HG02588 (cell line): ENCODE measurements at regions not wholly inside any gene's neighbourhood (a gene's known extent, or its start where the extent isn't known, plus 50 kb on each side); places are given as distances from the start of the nearest gene placed in this dataset.
"Not testable (repeated sequence)": the region's sequence is repeated elsewhere in the genome, so short reads cannot be mapped to it uniquely, and the experiment has no call there.

Experiments
- ATAC-seq: cut with Tn5 transposase; IDR thresholded peaks from one replicate; pipeline ENCODE4 v1.9.1; 2021; ENCODE audit warnings: mild to moderate bottlenecking, moderate library complexity; ENCODE audit not compliant: unreplicated experiment

- no peak for ATAC-seq
These were observed 538.8 kb upstream of the SLC39A10 start for GRCh38 chr2:195118276-195118675.

DNA sequence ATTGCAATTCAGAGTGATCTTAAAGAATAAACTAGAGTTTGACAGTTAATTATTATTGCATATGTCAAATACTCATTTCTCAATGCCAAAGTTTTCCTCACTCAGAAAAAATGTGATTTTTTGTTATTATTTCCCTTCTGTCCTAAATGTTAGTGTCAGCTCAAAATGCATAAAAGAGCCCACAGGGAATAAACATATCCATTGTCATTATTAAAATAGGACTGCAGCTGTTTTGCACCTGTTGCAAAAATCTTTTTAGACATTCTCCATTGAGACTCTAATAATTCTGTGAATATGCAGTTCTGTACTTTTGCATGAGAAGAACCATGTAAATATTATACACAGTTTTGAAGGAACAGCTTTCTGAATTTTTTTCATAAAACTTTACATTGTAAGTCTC is 540.0 kb upstream of the SLC39A10 start:
- ATAC-seq = no peak

- no peak for ATAC-seq
These were observed 541.3 kb upstream of the SLC39A10 start for GRCh38 chr2:195115738-195116137.

DNA sequence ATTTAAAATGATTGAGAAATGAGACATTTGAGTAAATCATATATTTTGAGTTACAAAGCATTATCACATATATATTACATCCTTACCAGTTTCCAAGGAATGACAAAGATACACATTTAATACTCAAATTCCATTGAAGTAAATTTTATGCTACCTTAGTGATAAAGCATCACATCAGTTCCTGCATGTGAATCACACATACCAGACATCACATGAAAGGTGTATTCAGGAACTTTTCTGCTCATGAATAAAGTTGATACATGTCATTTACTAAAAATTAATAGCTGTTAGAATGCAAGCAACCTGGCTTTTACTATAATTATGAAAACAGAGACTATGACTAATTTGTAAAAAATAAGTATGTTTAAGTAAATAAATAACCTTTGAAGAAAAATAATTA is 548.8 kb upstream of the SLC39A10 start:
- ATAC-seq = no peak

GRCh38 chr2:195106681-195107380 is 550.2 kb upstream of the SLC39A10 start:
- ATAC-seq = no peak

DNA sequence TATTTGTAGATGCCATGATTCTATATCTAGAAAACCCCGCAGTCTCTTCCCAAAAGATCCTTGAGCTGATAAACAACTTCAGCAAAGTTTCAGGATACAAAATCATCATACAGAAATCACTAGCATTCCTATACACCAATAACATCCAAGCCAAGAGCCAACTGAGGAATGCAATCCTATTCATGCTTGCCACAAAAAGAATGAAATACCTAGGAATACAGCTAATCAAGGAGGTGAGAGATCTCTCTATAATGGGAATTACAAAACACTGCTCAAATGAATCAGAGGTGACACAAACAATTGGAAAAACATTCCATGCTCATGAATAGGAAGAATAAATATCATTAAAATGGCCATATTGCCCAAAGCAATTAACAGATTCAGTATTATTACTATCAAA is 551.4 kb upstream of the SLC39A10 start:
- ATAC-seq = no peak

DNA sequence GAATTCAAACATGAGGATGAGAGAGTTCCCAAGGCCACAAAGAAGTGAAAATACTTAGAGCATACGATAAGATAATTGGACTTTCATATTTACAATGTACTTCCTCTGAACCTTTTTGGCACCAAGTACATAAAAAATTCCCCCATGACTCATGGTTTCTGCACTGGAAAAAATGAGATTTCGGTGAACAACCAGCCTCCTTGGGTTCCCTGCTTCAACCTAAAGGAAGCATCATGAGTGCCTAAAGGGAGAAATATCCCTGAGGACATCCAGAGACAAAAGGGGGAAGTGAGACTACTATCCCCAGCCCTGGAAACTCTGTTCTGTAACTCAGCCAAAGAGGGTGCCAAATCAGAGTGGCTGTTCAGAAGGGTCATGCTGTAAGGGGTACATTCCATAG is 562.7 kb upstream of the SLC39A10 start:
- no peak for ATAC-seq

DNA sequence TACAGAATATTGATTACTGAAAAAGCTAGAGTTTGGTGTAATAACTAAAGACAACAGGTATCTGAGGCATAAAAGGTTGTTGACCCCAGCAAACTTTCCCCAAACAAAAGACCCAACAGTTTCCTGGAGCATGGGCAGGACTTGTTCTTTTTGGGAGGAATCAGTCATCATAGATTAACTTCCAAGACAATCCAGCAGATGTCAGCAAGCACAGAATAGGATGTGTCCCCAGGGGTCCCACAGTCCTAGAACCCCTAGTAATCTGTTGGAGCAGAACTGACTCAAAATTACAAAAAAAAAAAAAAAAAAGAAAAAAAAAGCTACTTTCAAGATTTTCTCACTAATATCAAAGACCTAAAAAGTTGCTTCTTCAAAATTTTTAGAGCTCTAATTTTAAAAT is 564.7 kb upstream of the SLC39A10 start:
- ATAC-seq = no peak

GRCh38 chr2:195072806-195073205 is 584.2 kb upstream of the SLC39A10 start:
- not testable (repeated sequence) for ATAC-seq

- ATAC-seq = no peak
These were observed 600.0 kb upstream of the SLC39A10 start for GRCh38 chr2:195057001-195057400.

DNA sequence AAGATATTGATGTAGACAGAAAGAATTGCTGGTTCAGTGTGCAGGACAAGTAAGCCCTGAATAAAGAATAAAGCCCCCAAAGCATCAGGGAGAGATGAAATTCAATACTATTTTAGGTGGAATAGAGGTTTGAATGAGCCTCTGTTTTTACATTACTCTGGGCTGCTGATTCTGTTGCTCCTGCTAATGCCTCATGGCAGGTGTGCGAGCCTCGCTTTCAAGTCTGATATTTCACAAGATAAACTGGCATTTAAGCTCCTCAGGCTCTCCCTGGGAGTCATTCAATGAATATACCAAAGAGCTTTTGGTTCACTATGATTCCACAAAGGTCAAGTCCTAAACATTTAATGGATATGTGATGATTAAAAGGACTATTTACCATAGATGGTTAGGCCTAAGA is 601.0 kb upstream of the SLC39A10 start:
- ATAC-seq = no peak

GRCh38 chr2:195051401-195051800 is 605.6 kb upstream of the SLC39A10 start:
- ATAC-seq = no peak

GRCh38 chr2:195049372-195050031 is 607.5 kb upstream of the SLC39A10 start:
- ATAC-seq = peak; percentile 90

DNA sequence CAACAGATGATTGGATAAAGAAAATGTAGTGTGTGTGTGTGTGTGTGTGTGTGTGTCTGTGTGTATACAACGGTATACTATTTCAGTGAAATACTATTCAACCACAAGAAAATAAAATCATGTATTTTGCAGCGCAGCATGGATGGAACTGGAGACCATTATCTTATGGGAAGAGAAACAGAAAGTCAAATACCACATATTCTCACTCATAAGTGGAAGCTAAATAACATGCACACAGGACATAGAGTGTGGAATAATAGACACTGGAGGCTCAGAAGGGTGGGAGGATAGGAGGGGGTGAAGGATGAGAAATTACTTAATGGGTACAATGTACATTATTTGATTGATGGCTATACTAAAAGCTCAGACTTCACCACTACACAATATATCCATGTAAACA is 609.1 kb upstream of the SLC39A10 start:
- ATAC-seq = no peak

- ATAC-seq = no peak
These were observed 612.2 kb upstream of the SLC39A10 start for GRCh38 chr2:195044801-195045200.

DNA sequence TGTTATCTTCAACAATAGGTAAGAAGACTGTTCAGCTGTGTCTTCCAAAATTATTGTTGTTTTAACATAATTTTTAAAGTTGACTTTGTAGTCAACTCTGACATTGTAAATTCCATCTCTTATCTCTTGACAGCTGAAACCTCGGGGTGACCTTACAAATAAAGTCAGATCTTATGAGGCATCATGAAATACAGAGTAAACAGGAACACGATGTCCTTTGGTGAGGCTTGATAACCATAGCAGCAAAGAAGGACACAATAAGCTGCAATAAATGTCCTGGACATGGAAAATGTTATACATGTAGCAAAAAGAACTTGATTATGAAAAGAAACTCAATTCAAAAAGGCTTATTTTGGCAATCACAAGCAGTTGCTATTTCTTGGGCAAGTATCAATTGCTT is 618.9 kb upstream of the SLC39A10 start:
- no peak for ATAC-seq

DNA sequence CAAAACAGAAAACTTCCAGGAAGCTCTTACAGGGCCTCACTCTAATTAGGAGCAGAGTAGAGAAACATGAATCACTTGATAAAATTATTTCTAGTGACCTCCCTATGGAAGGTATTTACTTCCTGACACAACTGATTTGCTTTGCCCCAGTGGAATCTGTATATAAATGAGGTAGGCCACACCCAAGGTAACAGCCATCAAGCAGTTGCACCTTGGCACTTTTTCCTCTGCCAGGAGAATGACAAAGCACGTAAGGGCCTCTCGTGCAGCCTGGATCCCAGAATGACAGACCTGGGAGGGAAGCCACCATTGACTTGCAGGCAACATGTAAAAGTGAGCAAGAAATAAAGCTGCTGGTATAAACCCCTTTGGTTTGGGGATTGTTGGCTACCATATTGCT is 620.0 kb upstream of the SLC39A10 start:
- no peak for ATAC-seq

GRCh38 chr2:195031411-195031810 is 625.6 kb upstream of the SLC39A10 start:
- ATAC-seq = no peak

DNA sequence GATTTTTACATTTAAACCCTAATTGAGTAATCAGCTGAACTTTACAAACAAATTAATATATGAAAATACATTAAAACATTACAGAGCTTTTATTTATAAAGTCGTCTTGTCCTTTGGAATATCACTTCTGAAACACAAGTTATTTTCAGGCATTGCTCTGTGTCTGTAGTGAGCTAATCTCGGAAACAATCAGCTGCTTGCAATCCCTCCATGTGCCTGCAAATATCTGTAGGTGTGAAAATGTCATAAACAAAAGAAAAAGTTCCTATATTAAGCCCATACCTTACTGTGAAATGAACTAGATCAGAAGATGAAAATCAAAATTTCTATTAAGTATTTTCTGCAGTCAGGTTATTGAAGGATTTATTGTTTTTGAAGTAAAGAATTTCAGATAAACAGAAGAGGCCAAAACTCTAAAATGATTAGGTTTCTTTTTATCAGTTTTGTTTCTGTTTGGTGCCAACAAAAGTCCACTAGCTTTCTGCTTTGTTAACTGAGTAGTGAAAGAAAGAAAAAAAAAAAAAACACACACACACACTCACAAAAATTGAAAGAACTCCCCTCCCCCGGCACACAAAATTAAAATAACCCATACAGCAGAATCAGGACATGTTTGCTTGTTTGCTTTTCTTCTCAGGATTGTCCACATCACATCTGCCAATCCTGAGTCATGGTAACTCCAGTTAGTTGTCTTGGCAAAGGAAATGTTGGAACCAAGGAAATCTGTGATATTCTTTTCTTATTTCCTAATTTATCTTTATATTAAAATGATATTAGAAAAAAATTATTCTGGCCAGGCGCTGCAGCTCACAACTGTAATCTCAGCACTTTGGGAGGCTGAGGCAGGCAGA is 627.0 kb upstream of the SLC39A10 start:
- no peak for ATAC-seq

- no peak for ATAC-seq
These were observed 629.1 kb upstream of the SLC39A10 start for GRCh38 chr2:195027947-195028346.

DNA sequence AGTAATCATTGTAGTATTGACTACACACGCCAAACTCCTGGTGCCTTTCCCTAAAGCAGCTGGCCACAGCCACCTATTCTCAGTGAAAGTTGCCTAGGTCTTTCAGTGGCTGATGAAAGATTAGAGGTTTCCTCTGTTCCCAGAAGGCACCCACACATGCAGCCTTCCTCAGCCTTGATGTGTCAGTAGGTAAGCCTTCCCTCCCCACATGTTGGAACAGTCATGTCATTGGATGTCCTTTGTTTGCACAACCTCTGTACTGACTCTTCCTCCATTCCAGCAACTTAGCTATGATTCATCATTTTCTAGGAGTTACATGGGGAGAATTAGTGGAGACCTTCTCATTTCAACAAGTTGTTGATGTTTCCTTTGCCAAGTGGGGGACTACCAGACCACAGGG is 630.8 kb upstream of the SLC39A10 start:
- no peak for ATAC-seq

- no peak for ATAC-seq
These were observed 634.6 kb upstream of the SLC39A10 start for GRCh38 chr2:195022508-195022830.
